ENCODE measurements at regions not wholly inside any gene's neighbourhood (a gene's known extent, or its start where the extent isn't known, plus 50 kb on each side); places are given as distances from the start of the nearest gene placed in this dataset.

DNA sequence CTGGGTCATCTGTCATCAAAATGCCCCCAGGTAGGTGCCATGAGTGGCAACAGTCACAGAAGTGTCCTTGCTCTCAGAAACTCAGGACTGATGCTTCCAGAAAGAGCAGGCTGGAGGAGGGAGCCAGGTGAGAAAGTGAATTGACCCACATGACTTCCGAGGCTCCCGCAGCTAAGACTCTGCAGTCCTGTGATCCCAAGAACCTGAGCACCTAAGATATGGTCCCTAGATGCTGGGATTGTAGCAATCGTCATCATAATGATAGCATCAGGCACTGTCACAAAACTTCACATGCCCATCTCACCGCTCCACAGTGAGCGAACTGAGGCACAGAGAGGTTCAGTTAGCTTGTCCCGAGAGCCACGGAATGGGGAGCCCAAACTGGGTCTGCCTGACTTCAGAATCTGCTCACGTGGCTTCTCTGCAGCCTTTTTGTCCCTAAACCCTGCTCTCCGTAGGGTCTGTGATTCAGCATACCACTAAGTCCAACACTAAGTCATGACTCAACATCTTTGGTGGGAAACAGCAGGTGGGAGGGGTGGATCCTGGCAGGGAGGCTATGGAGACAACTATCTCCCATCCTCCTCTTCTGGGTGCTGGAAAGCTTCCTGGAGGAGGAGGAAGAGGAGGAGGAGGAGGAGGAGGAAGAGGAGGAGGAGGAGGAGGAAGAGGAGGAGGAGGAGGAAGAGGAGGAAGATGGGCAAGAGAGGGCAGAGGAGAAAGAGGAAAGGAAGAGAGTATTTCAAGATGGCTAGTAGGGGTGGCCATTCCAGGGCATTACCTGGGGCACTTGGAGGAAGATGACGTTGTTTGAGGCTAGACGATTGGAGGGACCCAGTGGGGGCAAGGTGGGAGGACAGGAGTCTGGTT, 55.5 kb upstream of the DLX4 start:
- no peak for TF ChIP-seq POLR2A (IDR thresholded peaks at IDR 0.05)
- TF ChIP-seq CTCF (IDR thresholded peaks at IDR 0.05): no peak
- Histone ChIP-seq H3K9me3 (no peaks in the 10 kb centered on the region), H3K4me1 (peaks cover 4% of the 10 kb centered on the region), H3K27me3 (peaks cover 3% of the 10 kb centered on the region), H3K27ac (no peak overlapping the region), H3K36me3 (ENCODE audit: low read depth, missing control alignments) (no peaks in the 10 kb centered on the region), H3K4me3 (no peak overlapping the region)
- no peak for DNase-seq
- WGBS, 2 donors: 81 to 90% methylated on average over 11 of the region's 11 CpGs
- intact Hi-C loops (cut with DNase I; ENCODE audit: low total_unique reads): no loop called here

DNA sequence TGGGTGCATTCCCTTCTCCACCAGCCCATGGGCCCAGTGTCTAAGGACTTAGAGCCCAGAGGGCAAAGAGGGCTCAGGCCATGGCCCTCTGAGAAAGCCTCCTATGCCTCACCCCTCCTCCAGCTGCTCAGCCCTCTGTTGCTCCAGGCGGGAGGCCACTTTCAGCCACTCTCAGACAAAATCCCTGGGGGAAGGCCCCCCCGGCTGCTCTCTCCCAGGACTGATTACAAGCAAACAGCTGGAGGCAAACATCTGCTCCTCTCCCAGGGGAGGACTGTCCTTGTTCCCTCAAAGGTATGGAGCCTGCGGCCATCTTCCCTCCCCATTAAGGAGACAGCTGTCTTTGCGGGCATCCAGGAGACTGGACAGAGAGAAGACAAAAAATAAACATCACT, 54.9 kb upstream of the DLX4 start:
- intact Hi-C loops (cut with DNase I; ENCODE audit: low total_unique reads): no loop called here
- 76 to 87% methylated on average over 3 to 4 of the region's 4 CpGs for WGBS, 2 donors
- no peaks in the 10 kb centered on the region for H3K9me3 ChIP-seq
- H3K4me1 ChIP-seq: peaks cover 4% of the 10 kb centered on the region
- peaks cover 3% of the 10 kb centered on the region for H3K27me3 ChIP-seq
- H3K4me3 ChIP-seq: no peak overlapping the region
- no peak for DNase-seq
- H3K27ac ChIP-seq: no peak overlapping the region
- no peak for TF ChIP-seq POLR2A (IDR thresholded peaks at IDR 0.05)
- no peak for TF ChIP-seq CTCF (IDR thresholded peaks at IDR 0.05)
- no peaks in the 10 kb centered on the region for H3K36me3 ChIP-seq (ENCODE audit: low read depth, missing control alignments)

DNA sequence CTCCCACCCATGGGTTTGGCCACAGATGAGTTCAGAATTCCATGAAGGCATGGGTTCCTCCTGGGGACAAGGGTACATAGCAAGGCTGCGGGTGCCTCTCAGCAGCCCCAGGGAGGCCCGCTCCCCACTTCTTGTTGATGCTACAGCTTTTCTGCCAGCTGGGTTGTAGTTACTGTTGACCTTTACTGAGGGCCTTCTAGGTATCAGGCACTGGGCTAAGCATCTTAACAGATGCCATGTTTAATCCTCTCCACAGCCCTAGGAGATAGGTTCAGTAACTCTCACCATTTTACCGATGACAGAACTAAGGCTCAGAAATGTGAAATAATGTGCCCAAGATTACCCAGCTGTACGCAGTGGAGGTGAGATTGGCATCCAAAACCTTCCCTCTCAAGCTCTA, 54.3 kb upstream of the DLX4 start:
- no peak overlapping the region for H3K4me3 ChIP-seq
- peaks cover 3% of the 10 kb centered on the region for H3K27me3 ChIP-seq
- H3K4me1 ChIP-seq: peaks cover 4% of the 10 kb centered on the region
- no peak overlapping the region for H3K27ac ChIP-seq
- TF ChIP-seq CTCF (IDR thresholded peaks at IDR 0.05) (no peak), POLR2A (IDR thresholded peaks at IDR 0.05) (no peak)
- WGBS, 2 donors: 96 to 97% methylated on average over 4 of the region's 4 CpGs
- DNase-seq: no peak
- no peaks in the 10 kb centered on the region for H3K36me3 ChIP-seq (ENCODE audit: low read depth, missing control alignments)
- no peaks in the 10 kb centered on the region for H3K9me3 ChIP-seq
- intact Hi-C loops (cut with DNase I; ENCODE audit: low total_unique reads): no loop called here

- no peak for TF ChIP-seq POLR2A (IDR thresholded peaks at IDR 0.05)
- no peak for TF ChIP-seq CTCF (IDR thresholded peaks at IDR 0.05)
- peaks cover 3% of the 10 kb centered on the region for H3K27me3 ChIP-seq
- no peaks in the 10 kb centered on the region for H3K9me3 ChIP-seq
- no peak overlapping the region for H3K4me3 ChIP-seq
- H3K4me1 ChIP-seq: peaks cover 1% of the 10 kb centered on the region
- WGBS, 2 donors: 63 to 72% methylated on average over 3 of the region's 3 CpGs
- H3K27ac ChIP-seq: no peak overlapping the region
- intact Hi-C loops (cut with DNase I; ENCODE audit: low total_unique reads): no loop called here
- no peak for DNase-seq
- H3K36me3 ChIP-seq (ENCODE audit: low read depth, missing control alignments): no peaks in the 10 kb centered on the region
These were observed 53.7 kb upstream of the DLX4 start for GRCh38 chr17:49915260-49915659.

DNA sequence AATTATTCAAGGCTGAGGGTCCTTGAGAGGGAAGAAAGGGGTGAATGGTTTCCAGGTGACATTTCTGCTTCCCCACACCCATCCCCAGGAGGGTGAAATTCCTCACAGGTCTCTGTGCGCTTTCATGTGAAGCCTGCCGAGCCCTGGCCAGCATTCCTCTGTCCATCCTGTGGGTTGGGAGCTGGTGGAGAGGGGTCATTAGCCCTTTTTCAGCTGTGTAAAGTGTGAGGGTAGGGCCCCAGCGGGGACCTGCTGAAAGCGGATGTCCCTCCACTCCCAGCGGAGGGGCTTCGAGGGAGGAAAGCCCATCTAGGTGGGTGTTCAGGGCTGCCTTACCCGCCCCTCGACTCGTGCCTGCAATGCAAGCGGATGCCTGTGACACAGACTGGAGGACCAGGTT, 53.3 kb upstream of the DLX4 start:
- TF ChIP-seq POLR2A (IDR thresholded peaks at IDR 0.05) (no peak), CTCF (IDR thresholded peaks at IDR 0.05) (no peak)
- no peaks in the 10 kb centered on the region for H3K27me3 ChIP-seq
- no peak for DNase-seq

More for the DNA sequence above, 53.3 kb upstream of the DLX4 start:
- Histone ChIP-seq H3K9me3 (no peaks in the 10 kb centered on the region), H3K36me3 (ENCODE audit: low read depth, missing control alignments) (no peaks in the 10 kb centered on the region), H3K4me1 (no peaks in the 10 kb centered on the region), H3K27ac (no peak overlapping the region), H3K4me3 (no peak overlapping the region)
- intact Hi-C loops (cut with DNase I; ENCODE audit: low total_unique reads): no loop called here
- WGBS, 2 donors: 67 to 68% methylated on average over 2 to 10 of the region's 10 CpGs

Data from testis (tissue), 2 donors.